Astrocyte of the spinal cord (primary cell): ENCODE measurements at regions not wholly inside any gene's neighbourhood (a gene's known extent, or its start where the extent isn't known, plus 50 kb on each side); places are given as distances from the start of the nearest gene placed in this dataset.
A peak's percentile ranks its signal among the peaks of the same experiment; 100 is the strongest.

ENCODE experiments used
- DNase-seq: peaks from one replicate; pipeline ENCODE4 v3.0.0; 2011; ENCODE audit warnings: low read depth, low spot score
- H3K4me3 ChIP-seq: 2 replicates; pipeline ENCODE4 v1.5.1; 2011; ENCODE audit warnings: low read depth, mild to moderate bottlenecking, low read length, moderate library complexity
- in situ Hi-C: cut with HindIII; loops from 2 replicates; pipeline ENCODE4 v1.10.0; 2017; ENCODE audit warnings: low sequenced_read_pairs
- TF ChIP-seq, protein P1 (sequence below): IDR thresholded peaks from 2 replicates; pipeline ENCODE4 v1.5.1; 2012; ENCODE audit warnings: low read depth, mild to moderate bottlenecking, low read length, inconsistent platforms

DNA sequence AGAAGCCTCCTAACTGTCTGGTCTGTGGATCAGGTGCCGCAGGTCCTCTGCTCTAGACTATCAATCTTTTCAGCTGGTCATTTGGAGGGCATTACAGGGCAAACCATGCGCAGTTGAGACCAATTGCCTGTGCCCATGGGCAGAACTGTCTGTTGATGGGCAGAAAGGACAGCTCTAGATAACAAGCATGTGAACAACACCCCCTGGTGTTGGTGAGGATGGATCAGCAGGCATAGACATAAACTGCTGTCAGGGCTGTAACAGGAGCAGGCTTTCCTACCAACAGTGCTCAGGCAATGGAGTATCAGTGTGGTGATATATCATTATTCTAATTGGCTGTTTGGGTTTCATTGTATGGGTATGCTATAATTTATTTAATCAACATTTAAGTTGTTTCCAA, 104.7 kb upstream of the KL start:
- H3K4me3 ChIP-seq, result no peak overlapping the region
- DNase-seq, result peak; percentile 38
- TF ChIP-seq, protein P1, sequence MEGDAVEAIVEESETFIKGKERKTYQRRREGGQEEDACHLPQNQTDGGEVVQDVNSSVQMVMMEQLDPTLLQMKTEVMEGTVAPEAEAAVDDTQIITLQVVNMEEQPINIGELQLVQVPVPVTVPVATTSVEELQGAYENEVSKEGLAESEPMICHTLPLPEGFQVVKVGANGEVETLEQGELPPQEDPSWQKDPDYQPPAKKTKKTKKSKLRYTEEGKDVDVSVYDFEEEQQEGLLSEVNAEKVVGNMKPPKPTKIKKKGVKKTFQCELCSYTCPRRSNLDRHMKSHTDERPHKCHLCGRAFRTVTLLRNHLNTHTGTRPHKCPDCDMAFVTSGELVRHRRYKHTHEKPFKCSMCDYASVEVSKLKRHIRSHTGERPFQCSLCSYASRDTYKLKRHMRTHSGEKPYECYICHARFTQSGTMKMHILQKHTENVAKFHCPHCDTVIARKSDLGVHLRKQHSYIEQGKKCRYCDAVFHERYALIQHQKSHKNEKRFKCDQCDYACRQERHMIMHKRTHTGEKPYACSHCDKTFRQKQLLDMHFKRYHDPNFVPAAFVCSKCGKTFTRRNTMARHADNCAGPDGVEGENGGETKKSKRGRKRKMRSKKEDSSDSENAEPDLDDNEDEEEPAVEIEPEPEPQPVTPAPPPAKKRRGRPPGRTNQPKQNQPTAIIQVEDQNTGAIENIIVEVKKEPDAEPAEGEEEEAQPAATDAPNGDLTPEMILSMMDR, result peak; percentile 54
- in situ Hi-C loops, result no loop called here

DNA sequence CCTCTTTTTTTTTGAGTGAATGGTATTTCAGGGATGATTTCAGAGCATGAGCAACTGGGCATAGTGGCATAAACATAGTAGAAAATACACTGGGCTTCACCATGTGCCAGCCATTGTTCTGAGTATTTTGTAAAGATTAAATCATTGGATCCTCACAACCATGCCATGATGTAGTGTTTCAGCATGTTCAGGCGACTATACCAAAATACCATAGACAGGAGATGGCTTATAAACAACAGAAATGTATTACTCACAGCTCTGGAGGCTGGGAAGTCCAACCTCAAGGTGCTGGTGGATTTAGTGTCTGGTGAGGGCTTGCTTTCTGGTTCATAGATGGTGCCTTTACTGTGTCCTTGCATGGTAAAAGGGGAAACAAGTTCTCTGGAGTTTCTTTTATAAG, 101.5 kb upstream of the KL start:
- DNase-seq, result no peak
- in situ Hi-C loops, result no loop called here
- no peak overlapping the region for H3K4me3 ChIP-seq
- TF ChIP-seq, protein P1, result no peak

DNA sequence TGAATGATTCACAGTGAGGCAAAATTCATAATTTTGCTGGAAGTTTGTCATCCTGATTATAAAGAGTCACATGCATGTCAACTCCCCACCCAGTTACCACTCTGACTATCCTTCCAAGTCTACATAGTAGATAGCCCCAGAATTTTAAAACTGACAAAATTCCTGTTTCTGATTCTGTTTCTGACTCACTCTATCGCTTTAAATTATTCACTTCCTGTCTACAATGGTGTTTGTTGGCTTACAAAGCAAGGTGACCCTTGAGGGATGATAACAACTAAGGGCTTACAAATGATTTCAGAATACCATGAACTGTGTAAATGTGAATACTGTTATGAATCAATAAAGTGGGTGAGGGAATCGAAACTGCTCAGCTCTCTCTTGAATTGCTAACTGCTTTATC, 98.7 kb upstream of the KL start:
- no peak overlapping the region for H3K4me3 ChIP-seq
- in situ Hi-C loops, result no loop called here
- TF ChIP-seq, protein P1, result no peak
- DNase-seq, result no peak

DNA sequence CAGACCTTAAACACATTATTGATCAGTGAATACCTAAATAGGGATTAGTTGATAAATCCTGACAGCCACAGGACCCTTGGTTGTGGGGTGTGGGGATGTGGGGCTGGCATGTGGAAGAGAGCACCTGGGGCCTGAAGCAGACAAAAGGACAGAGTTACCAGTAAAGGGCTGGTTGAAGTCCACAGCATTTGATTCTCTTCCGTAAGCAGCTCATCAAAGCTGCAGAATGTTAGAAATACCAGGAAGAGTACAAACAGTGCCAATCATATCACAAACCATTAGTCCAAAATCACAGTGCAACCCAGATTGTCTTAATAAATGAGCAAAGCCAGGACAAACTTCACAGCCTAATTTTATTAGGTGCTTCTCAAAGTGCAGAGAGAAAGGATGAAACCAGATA, 92.5 kb upstream of the KL start:
- TF ChIP-seq, protein P1, result no peak
- in situ Hi-C loops, result no loop called here
- H3K4me3 ChIP-seq, result no peak overlapping the region
- DNase-seq, result no peak

DNA sequence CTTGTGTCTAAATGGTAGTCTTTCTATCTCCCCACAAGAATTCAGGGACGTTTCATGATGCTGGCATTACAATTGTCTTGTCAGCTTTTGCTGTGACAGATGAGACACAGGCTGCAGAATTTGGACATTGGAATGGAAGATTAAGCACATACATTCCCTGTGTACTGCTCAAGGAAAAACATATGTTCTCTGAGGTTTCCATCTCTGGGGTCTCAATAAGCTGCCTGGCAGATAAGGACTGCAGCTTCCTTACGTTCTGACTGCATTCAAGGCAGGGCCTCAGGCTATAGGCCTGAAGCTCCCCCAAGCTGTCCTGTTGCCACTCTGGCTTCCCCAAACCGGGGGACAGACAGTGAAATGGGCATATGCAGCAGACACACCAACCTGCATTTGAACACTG, 91.3 kb upstream of the KL start:
- TF ChIP-seq, protein P1, result no peak
- in situ Hi-C loops, result no loop called here

DNA sequence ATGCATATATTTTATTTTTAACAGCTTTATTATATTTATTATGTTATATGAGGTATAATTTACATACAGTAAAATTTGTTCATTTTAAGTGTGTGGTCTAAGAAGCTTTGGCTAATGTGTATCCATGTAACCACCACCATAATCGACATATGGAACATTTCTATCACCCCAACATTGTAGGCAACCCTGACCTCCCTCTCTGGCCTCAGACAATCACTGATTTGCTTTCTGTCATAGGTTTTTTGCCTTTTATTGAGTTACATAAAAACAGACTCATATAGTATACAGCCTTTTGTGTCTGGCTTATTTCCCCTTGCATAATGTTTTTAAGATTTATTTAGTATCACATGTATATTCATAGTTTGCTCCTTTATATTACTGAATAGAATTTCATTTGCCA, 90.7 kb upstream of the KL start:
- TF ChIP-seq, protein P1, result no peak
- in situ Hi-C loops, result no loop called here
- H3K4me3 ChIP-seq, result no peak overlapping the region
- DNase-seq, result no peak

More for the DNA sequence above, 91.3 kb upstream of the KL start:
- H3K4me3 ChIP-seq, result no peak overlapping the region
- no peak for DNase-seq

DNA sequence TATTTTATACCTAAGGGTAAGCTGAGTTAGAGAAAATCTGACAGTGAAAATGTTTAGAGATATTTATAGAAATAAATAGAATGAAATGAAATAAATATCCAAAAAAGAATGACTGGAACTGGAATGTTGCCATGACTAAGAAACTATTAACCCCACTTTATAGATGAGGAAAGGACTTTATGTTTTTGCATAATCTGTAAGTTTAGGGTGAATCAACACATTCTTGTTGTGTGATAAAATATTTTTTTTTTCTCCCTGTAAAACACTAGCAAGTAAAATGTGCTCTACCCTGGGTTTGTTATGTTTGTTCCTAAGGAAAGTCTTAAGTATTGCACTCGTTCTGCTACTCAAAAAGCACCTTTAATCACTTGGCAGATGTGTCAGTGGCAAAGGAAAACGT, 83.8 kb upstream of the KL start:
- TF ChIP-seq, protein P1, result no peak
- H3K4me3 ChIP-seq, result no peak overlapping the region
- in situ Hi-C loops, result no loop called here
- no peak for DNase-seq
